HG03378 (cell line): ENCODE measurements at regions not wholly inside any gene's neighbourhood (a gene's known extent, or its start where the extent isn't known, plus 50 kb on each side); places are given as distances from the start of the nearest gene placed in this dataset.
"Not testable (repeated sequence)": the region's sequence is repeated elsewhere in the genome, so short reads cannot be mapped to it uniquely, and the experiment has no call there.

Experiments
- ATAC-seq: cut with Tn5 transposase; IDR thresholded peaks from one replicate; pipeline ENCODE4 v1.9.1; 2021; ENCODE audit warnings: mild to moderate bottlenecking, moderate library complexity; ENCODE audit not compliant: unreplicated experiment

DNA sequence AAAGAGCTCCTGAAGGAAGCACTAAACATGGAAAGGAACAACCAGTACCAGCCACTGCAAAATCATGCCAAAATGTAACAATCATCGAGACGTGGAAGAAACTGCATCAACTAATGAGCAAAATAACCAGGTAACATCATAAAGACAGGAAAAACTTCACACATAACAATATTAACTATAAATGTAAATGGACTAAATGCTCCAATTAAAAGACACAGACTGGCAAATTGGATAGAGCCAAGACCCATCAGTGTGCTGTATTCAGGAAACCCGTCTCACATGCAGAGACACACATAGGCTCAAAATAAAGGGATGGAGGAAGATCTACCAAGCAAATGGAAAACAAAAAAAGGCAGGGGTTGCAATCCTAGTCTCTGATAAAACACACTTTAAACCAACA lies 83.9 kb upstream of the TSLP start:
- not testable (repeated sequence) for ATAC-seq

GRCh38 chr5:110996742-110997141 lies 74.8 kb upstream of the TSLP start:
- ATAC-seq = no peak

DNA sequence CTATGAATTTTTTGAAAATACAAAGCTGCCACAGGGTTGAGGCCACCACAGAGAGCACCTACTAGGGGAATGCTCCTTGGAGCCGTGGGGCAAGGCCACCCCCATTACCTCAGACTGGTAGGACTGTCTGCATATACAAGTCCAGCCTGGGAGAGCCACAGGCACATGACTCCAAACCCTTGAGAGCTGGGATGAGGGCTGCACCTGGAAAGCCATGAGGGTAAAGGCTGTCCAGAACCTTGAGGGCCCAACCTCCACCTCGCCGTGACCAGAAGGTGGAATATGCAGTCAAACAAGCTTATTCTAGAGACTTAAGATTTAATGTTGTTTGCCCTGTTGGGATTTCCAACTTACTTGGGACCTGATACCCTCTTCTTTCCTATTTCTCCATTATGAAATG lies 69.5 kb upstream of the TSLP start:
- no peak for ATAC-seq

- ATAC-seq = no peak
Measured at GRCh38 chr5:111003623-111004022, 67.9 kb upstream of the TSLP start.

GRCh38 chr5:111004291-111004690 lies 67.2 kb upstream of the TSLP start:
- no peak for ATAC-seq

GRCh38 chr5:111010783-111011182 lies 60.7 kb upstream of the TSLP start:
- no peak for ATAC-seq

- ATAC-seq = no peak
Measured at GRCh38 chr5:111013011-111013410, 58.5 kb upstream of the TSLP start.

DNA sequence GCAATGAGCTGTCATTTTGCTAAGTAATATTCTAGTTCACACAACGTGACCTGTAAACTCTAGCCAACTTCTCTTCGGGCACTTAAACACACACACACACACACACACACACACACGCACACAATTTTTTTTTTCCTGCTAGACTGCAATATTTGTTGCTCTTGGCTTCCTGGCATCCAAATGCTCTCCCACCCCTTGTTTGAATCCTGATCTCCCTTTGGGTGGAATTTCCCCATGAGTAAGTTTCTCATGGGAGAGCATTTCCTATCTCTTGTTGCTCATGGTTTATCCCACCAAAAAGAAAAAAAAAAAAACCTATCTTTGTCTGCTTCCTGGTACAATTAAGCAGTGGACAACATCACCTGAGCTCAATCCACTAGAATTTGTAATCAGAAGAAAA lies 54.7 kb upstream of the TSLP start:
- ATAC-seq = no peak

DNA sequence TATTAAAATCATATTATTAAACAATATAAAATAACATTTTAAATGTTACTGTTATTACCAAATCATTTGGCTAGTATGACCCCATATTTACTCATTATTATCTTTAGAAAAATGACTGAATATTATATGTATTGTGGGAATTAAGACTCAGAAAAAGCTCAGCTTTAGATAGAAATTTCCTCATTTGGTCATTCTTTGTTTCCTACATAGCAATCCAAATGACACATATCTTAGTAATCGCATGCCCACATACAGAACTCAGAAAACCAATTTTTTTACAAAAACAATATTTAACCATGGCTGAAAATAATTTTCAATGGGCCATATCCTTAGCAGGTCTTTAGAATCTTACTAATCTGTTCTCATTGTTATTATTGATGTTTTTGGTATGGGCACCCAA lies 53.8 kb upstream of the TSLP start:
- ATAC-seq = no peak
